GM23248 (cell line): ENCODE measurements at regions not wholly inside any gene's neighbourhood (a gene's known extent, or its start where the extent isn't known, plus 50 kb on each side); places are given as distances from the start of the nearest gene placed in this dataset.
"Not testable (repeated sequence)": the region's sequence is repeated elsewhere in the genome, so short reads cannot be mapped to it uniquely, and the experiment has no call there.

Experiments
- DNase-seq: peaks from one replicate; pipeline ENCODE4 v3.0.0-alpha.2; 2015
- H2AFZ ChIP-seq: fragments of 200-600 bp; sonication (generic); 2 replicates; pipeline ENCODE4 v1.6.1; 2016; ENCODE audit warnings: antibody characterized with exemption
- H3F3A ChIP-seq: fragments of 200-600 bp; sonication (generic); 2 replicates; pipeline ENCODE4 v1.6.1; 2016; ENCODE audit warnings: mild to moderate bottlenecking, antibody characterized with exemption, mixed run types; ENCODE audit not compliant: insufficient read depth
- H3K27ac ChIP-seq: fragments of 200-600 bp; sonication (generic); 2 replicates; pipeline ENCODE4 v1.5.1; 2016; ENCODE audit warnings: mild to moderate bottlenecking
- H3K27me3 ChIP-seq: fragments of 200-600 bp; sonication (generic); replicated peaks from 2 replicates; pipeline ENCODE4 v1.6.1; 2016; ENCODE audit warnings: mild to moderate bottlenecking; ENCODE audit not compliant: insufficient read depth
- H3K36me3 ChIP-seq: fragments of 200-600 bp; sonication (generic); 2 replicates; pipeline ENCODE4 v1.6.1; 2016; ENCODE audit warnings: low read depth, mild to moderate bottlenecking
- H3K4me1 ChIP-seq: fragments of 200-600 bp; sonication (generic); 2 replicates; pipeline ENCODE4 v1.6.1; 2016; ENCODE audit warnings: mild to moderate bottlenecking; ENCODE audit not compliant: insufficient read depth
- H3K4me2 ChIP-seq: fragments of 200-600 bp; sonication (generic); one replicate; pipeline ENCODE4 v1.6.1; 2016; ENCODE audit warnings: mild to moderate bottlenecking; ENCODE audit not compliant: unreplicated experiment
- H3K4me3 ChIP-seq: fragments of 200-600 bp; sonication (generic); 2 replicates; pipeline ENCODE4 v1.5.1; 2016; ENCODE audit warnings: mild to moderate bottlenecking
- H3K79me2 ChIP-seq: fragments of 200-600 bp; sonication (generic); 2 replicates; pipeline ENCODE4 v1.6.1; 2016; ENCODE audit warnings: mild to moderate bottlenecking; ENCODE audit not compliant: insufficient read depth
- H3K9ac ChIP-seq: fragments of 200-600 bp; sonication (generic); 2 replicates; pipeline ENCODE4 v1.6.1; 2016; ENCODE audit warnings: mild to moderate bottlenecking
- H3K9me2 ChIP-seq: fragments of 200-600 bp; sonication (generic); 2 replicates; pipeline ENCODE4 v1.6.1; 2016; ENCODE audit warnings: mixed run types, mild to moderate bottlenecking, moderate library complexity; ENCODE audit not compliant: insufficient read depth
- H3K9me3 ChIP-seq: fragments of 200-600 bp; sonication (generic); one replicate; pipeline ENCODE4 v1.6.1; 2017; ENCODE audit warnings: low read depth
- H4K20me1 ChIP-seq: fragments of 200-600 bp; sonication (generic); 2 replicates; pipeline ENCODE4 v1.6.0; 2016; ENCODE audit not compliant: insufficient read depth
- EZH2 ChIP-seq: fragments of 200-600 bp; sonication (generic); IDR thresholded peaks from 2 replicates; pipeline ENCODE4 v1.6.1; 2018; ENCODE audit warnings: antibody characterized with exemption, mild to moderate bottlenecking; ENCODE audit not compliant: insufficient read depth, poor library complexity, severe bottlenecking
- EZH2phosphoT487 ChIP-seq: fragments of 200-600 bp; sonication (generic); IDR thresholded peaks from 2 replicates; pipeline ENCODE4 v1.6.1; 2018; ENCODE audit warnings: antibody characterized with exemption, moderate library complexity, mild to moderate bottlenecking, low read depth; ENCODE audit not compliant: insufficient read depth
- WGBS, 2 experiments: methylation state at CpG; one replicate each; pipeline ENCODE4 v1.1.6; 2015 to 2017; ENCODE audit warnings: low lambda C conversion rate in 2 of 2, low coverage in 1 of 2; ENCODE audit errors: missing lambda C conversion rate in 2 of 2; 5-methylcytosine and 5-hydroxymethylcytosine counted together
- in situ Hi-C: fragments of 300-500 bp; cut with MboI; formaldehyde crosslinking; loops from 2 replicates; pipeline ENCODE4 v1.15.0; 2020

DNA sequence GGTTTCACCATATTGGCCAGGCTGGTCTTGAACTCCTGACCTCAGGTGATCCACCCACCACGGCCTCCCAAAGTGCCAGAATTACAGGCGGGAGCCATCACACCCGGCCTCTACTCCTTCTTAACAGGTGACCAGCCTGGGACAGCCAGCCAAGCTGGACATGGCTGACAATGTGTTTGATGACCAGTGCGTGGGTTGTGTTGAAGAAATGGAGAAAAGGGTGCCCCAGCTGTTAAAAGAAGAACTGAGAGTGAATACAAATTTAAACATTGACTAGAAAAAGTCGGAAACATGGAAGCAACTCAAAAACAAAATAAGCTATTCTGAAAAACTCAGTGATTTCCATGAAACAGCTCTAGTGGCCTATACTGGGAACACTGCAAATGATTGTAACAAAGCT, 86.5 kb upstream of the CLPB start:
- H2AFZ ChIP-seq, result no peak overlapping the region
- no peaks in the 10 kb centered on the region for H3K9me3 ChIP-seq
- H3K4me3 ChIP-seq, result no peak overlapping the region
- WGBS, 2 experiments, result 92 to 95% methylated on average over 5 of the region's 5 CpGs
- in situ Hi-C loops, result no loop called here
- H3K36me3 ChIP-seq, result no peaks in the 10 kb centered on the region
- H3K9me2 ChIP-seq, result no peaks in the 10 kb centered on the region
- H3K4me1 ChIP-seq, result peaks cover 26% of the 10 kb centered on the region
- H3K9ac ChIP-seq, result no peak overlapping the region
- no peaks in the 10 kb centered on the region for H3K27me3 ChIP-seq
- H4K20me1 ChIP-seq, result no peaks in the 10 kb centered on the region
- DNase-seq, result no peak
- H3K27ac ChIP-seq, result no peak overlapping the region
- TF ChIP-seq EZH2phosphoT487 (no peak), EZH2 (no peak)
- peaks cover 17% of the 10 kb centered on the region for H3F3A ChIP-seq
- H3K79me2 ChIP-seq, result no peaks in the 10 kb centered on the region
- H3K4me2 ChIP-seq, result no peak overlapping the region

DNA sequence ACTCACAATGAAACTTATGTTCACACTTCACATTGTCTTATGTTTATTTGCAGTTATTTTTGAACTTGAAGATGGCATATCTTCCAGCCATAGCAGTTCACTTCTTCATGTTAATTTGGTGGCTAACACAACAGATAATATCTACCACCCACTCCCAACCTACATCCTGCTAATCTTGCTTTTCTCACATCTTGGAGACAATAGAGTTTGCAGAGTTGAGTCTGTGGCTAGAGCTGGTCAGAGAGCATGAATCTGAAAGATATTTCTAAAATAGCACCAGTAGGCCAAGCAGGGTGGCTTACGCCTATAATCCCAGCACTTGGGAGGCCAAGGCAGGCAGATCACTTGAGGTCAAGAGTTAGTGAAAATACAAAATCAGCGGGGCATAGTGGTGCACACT, 85.6 kb upstream of the CLPB start:
- H3K9me3 ChIP-seq, H3K9me2 ChIP-seq, DNase-seq, H3K36me3 ChIP-seq, H4K20me1 ChIP-seq, H3K79me2 ChIP-seq, in situ Hi-C loops, H3K27me3 ChIP-seq: not testable (repeated sequence)
- peak overlapping the region; percentile 66 for H3K9ac ChIP-seq
- H2AFZ ChIP-seq, result peak overlapping the region; percentile 87
- peaks cover 16% of the 10 kb centered on the region for H3K4me1 ChIP-seq
- H3K27ac ChIP-seq, result 0 out of 2 replicates have a peak overlapping the region, but pooled peaks have one; percentile 51
- H3K4me2 ChIP-seq, result peak overlapping the region; percentile 91
- peak overlapping the region; percentile 75 for H3K4me3 ChIP-seq
- peaks cover 17% of the 10 kb centered on the region for H3F3A ChIP-seq
- WGBS, 2 experiments, result 93 to 95% methylated on average over 2 of the region's 2 CpGs

DNA sequence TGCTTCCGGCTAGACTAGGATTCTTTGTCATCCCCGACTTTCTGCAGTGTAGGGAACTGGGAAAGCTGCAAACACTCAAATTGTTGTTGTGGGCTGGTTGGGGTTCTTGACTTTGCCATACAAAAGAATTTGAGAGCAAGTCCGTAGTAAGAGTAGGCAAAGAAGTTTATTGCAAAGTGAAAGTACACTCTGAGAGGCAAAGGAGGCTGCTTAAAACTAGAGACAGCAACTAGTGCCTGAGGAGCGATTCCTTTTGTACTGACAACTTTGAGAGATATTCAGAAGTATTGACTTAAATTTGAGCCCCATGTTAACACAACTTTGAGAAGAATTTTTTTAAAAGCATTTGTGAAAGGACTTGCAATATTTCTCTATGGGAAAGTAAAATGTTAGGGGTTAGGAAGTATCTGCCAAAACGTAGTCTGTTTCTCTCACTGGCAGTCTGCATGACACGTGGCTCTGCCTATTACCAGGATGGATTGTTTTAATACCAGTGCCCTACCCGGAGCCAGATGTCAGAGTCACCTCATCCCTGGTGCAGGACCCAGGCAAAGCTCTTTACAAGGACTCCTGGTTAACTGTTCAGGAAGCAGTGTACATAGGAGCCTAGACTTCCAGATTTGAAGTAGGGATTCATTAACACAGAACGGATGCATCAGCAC, 85.0 kb upstream of the CLPB start:
- H3K79me2 ChIP-seq, result no peaks in the 10 kb centered on the region
- H3K4me2 ChIP-seq, result peak overlapping the region; percentile 91
- WGBS, 2 experiments, result 8 to 13% methylated on average over 8 of the region's 8 CpGs
- TF ChIP-seq EZH2phosphoT487 (no peak), EZH2 (no peak)
- in situ Hi-C loops, result no loop called here
- H3K9ac ChIP-seq, result peak overlapping the region; percentile 66
- H3K9me2 ChIP-seq, result no peaks in the 10 kb centered on the region
- H4K20me1 ChIP-seq, result no peaks in the 10 kb centered on the region
- H3K9me3 ChIP-seq, result no peaks in the 10 kb centered on the region
- peak overlapping the region; percentile 75 for H3K4me3 ChIP-seq
- peak overlapping the region; percentile 87 for H2AFZ ChIP-seq
- peaks cover 14% of the 10 kb centered on the region for H3F3A ChIP-seq
- DNase-seq, result peak; percentile 62
- H3K27me3 ChIP-seq, result no peaks in the 10 kb centered on the region
- no peaks in the 10 kb centered on the region for H3K36me3 ChIP-seq
- H3K27ac ChIP-seq, result peak overlapping the region; percentile 51
- peaks cover 12% of the 10 kb centered on the region for H3K4me1 ChIP-seq

DNA sequence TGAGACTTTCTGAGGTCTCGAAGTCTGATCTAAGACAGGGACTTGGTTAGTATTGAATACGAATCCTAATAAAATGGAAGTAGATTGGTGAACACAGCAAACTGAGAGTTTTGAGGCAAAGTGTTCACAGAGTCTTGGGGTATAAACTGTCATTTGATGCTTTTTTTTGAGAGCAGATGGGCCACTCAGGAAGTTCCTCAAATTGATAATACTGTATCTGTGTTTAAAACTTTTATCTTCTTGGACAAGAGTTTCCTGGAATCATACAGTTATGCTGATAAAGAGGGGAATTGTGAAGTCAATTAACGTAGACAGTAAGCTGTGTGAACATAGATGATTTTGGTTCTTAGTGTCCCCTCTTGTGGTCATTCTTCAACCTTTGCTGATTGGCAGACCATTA, 80.0 kb upstream of the CLPB start:
- Histone ChIP-seq H3K36me3 (no peaks in the 10 kb centered on the region), H2AFZ (no peak overlapping the region), H3F3A (peaks cover 5% of the 10 kb centered on the region; the same call in 1 of the 2 replicates), H3K4me3 (no peak overlapping the region), H3K9me3 (no peaks in the 10 kb centered on the region), H4K20me1 (no peaks in the 10 kb centered on the region), H3K9ac (no peak overlapping the region), H3K79me2 (no peaks in the 10 kb centered on the region), H3K4me2 (no peak overlapping the region), H3K4me1 (no peaks in the 10 kb centered on the region), H3K27me3 (no peaks in the 10 kb centered on the region), H3K9me2 (no peaks in the 10 kb centered on the region), H3K27ac (no peak overlapping the region)
- 56 to 59% methylated on average over 3 of the region's 3 CpGs for WGBS, 2 experiments
- TF ChIP-seq EZH2, result no peak
- no peak for TF ChIP-seq EZH2phosphoT487
- in situ Hi-C loops, result no loop called here
- DNase-seq, result no peak

DNA sequence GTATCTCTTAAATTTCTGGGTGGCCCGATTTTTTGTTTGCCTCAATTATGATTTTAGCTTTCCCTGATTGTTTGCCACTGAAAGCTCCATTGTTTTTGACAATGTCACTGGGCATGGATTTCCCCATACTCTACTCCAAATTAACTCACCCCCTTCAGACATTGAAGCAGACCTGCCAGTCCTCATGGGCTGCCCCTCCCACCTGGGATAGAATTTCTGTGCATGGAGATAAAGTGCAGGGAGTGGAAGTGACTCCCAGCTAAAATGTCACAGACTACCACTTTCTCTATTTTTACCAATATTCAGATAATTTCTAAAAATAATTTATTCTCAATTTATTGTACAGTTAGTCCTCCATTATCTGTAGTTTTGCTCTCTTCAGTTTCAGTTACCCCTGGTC, 79.1 kb upstream of the CLPB start:
- Histone ChIP-seq H4K20me1 (no peaks in the 10 kb centered on the region), H3K9ac (no peak overlapping the region), H3K9me2 (no peaks in the 10 kb centered on the region), H3K79me2 (no peaks in the 10 kb centered on the region), H3K27me3 (no peaks in the 10 kb centered on the region), H3K36me3 (no peaks in the 10 kb centered on the region), H3K27ac (no peak overlapping the region), H3F3A (peaks cover 5% of the 10 kb centered on the region; the same call in 1 of the 2 replicates), H3K4me1 (no peaks in the 10 kb centered on the region), H3K9me3 (no peaks in the 10 kb centered on the region), H3K4me2 (no peak overlapping the region), H2AFZ (no peak overlapping the region), H3K4me3 (no peak overlapping the region)
- TF ChIP-seq EZH2 (no peak), EZH2phosphoT487 (no peak)
- 78 to 93% methylated on average over 1 of the region's 1 CpG for WGBS, 2 experiments
- in situ Hi-C loops, result no loop called here
- DNase-seq, result no peak
